WTC11 (cell line): ENCODE measurements at regions not wholly inside any gene's neighbourhood (a gene's known extent, or its start where the extent isn't known, plus 50 kb on each side); places are given as distances from the start of the nearest gene placed in this dataset.

Experiments
- ATAC-seq: fragments of 200-7000 bp; cut with Tn5 transposase; 2 replicates; pipeline ENCODE4 v1.10.0; 2021; ENCODE audit warnings: mild to moderate bottlenecking, moderate library complexity
- CTCF ChIA-PET: fragments of 300-600 bp; sonication (Branson Sonifier 250); formaldehyde crosslinking; loops from one replicate; lab custom pipeline; 2021; ENCODE audit warnings: antibody characterized with exemption; lab: Charles Lee
- POLR2A ChIA-PET: fragments of 350-600 bp; sonication (Branson Sonifier 250); formaldehyde crosslinking; loops from one replicate; lab custom pipeline; 2021; ENCODE audit warnings: antibody characterized with exemption; lab: Charles Lee
- DNase-seq: peaks from one replicate; pipeline ENCODE4 v3.0.0; 2021; ENCODE audit warnings: low spot score
- H3K27ac Mint-ChIP-seq: 2 replicates; pipeline ENCODE4 v1.8.0; 2021; ENCODE audit warnings: mixed read lengths
- H3K27me3 Mint-ChIP-seq: 2 replicates; pipeline ENCODE4 v1.8.0; 2021; ENCODE audit warnings: low read depth, mild to moderate bottlenecking, moderate library complexity, mixed read lengths
- H3K36me3 Mint-ChIP-seq: 2 replicates; pipeline ENCODE4 v1.8.0; 2021; ENCODE audit warnings: mixed read lengths
- H3K4me1 Mint-ChIP-seq: 2 replicates; pipeline ENCODE4 v1.8.0; 2022; ENCODE audit warnings: mixed read lengths
- H3K4me3 Mint-ChIP-seq: 2 replicates; pipeline ENCODE4 v1.8.0; 2021; ENCODE audit warnings: mild to moderate bottlenecking, moderate library complexity, mixed read lengths
- H3K9me3 Mint-ChIP-seq: 2 replicates; pipeline ENCODE4 v1.8.0; 2021; ENCODE audit warnings: mixed read lengths
- ARID4B ChIP-seq: sonication (generic); formaldehyde crosslinking; IDR thresholded peaks from 2 replicates; pipeline ENCODE4 v1.8.0; 2023; ENCODE audit warnings: missing genetic modification reagents, mild to moderate bottlenecking, borderline replicate concordance
- ATF3 ChIP-seq: sonication (generic); formaldehyde crosslinking; conservative IDR thresholded peaks from 2 replicates; pipeline ENCODE4 v1.8.1; 2022; ENCODE audit warnings: mild to moderate bottlenecking, missing genetic modification reagents
- ATF6 ChIP-seq: sonication (generic); formaldehyde crosslinking; IDR thresholded peaks from 2 replicates; pipeline ENCODE4 v1.8.1; 2023; ENCODE audit warnings: mild to moderate bottlenecking, missing genetic modification reagents
- CDX4 ChIP-seq: fragments of 250-450 bp; sonication (Bioruptor Pico); IDR thresholded peaks from 2 replicates; pipeline ENCODE4 v1.9.0; 2021; ENCODE audit warnings: moderate library complexity, mild to moderate bottlenecking, inconsistent platforms, borderline replicate concordance
- E2F1 ChIP-seq: sonication (generic); formaldehyde crosslinking; IDR thresholded peaks from 2 replicates; pipeline ENCODE4 v1.8.0; 2022; ENCODE audit warnings: mild to moderate bottlenecking, missing genetic modification reagents
- ELF4 ChIP-seq: sonication (generic); formaldehyde crosslinking; IDR thresholded peaks from 2 replicates; pipeline ENCODE4 v1.8.1; 2022; ENCODE audit warnings: low read depth, mild to moderate bottlenecking, moderate library complexity, missing genetic modification reagents
- ESRRA ChIP-seq: sonication (generic); formaldehyde crosslinking; IDR thresholded peaks from 2 replicates; pipeline ENCODE4 v1.8.1; 2022; ENCODE audit warnings: mild to moderate bottlenecking, missing genetic modification reagents, borderline replicate concordance
- GRHL2 ChIP-seq: fragments of 250-450 bp; sonication (Bioruptor Pico); IDR thresholded peaks from 2 replicates; pipeline ENCODE4 v1.8.0; 2022; ENCODE audit warnings: mild to moderate bottlenecking, moderate library complexity; ENCODE audit not compliant: insufficient replicate concordance, severe bottlenecking
- GTF2I ChIP-seq: fragments of 250-450 bp; sonication (Bioruptor Pico); conservative IDR thresholded peaks from 2 replicates; pipeline ENCODE4 v1.4.0; 2021; ENCODE audit warnings: mild to moderate bottlenecking
- IRF2 ChIP-seq: sonication (generic); formaldehyde crosslinking; IDR thresholded peaks from 2 replicates; pipeline ENCODE4 v1.8.0; 2022; ENCODE audit warnings: low read depth, missing genetic modification reagents, borderline replicate concordance
- JAZF1 ChIP-seq: fragments of 250-450 bp; sonication (Bioruptor Pico); IDR thresholded peaks from 2 replicates; pipeline ENCODE4 v1.9.0; 2021; ENCODE audit warnings: moderate library complexity, mild to moderate bottlenecking, inconsistent platforms
- MAX ChIP-seq: sonication (generic); formaldehyde crosslinking; IDR thresholded peaks from 2 replicates; pipeline ENCODE4 v1.8.0; 2022; ENCODE audit warnings: mild to moderate bottlenecking, missing genetic modification reagents
- NFATC4 ChIP-seq: fragments of 250-450 bp; sonication (Bioruptor Pico); IDR thresholded peaks from 2 replicates; pipeline ENCODE4 v1.9.0; 2021; ENCODE audit warnings: mild to moderate bottlenecking
- NFYB ChIP-seq: sonication (generic); formaldehyde crosslinking; conservative IDR thresholded peaks from 2 replicates; pipeline ENCODE4 v1.8.0; 2022; ENCODE audit warnings: low read depth, missing genetic modification reagents
- NR2C2 ChIP-seq: sonication (generic); formaldehyde crosslinking; IDR thresholded peaks from 2 replicates; pipeline ENCODE4 v1.8.0; 2022; ENCODE audit warnings: mild to moderate bottlenecking, missing genetic modification reagents
- OVOL2 ChIP-seq: fragments of 250-450 bp; sonication (Bioruptor Pico); IDR thresholded peaks from 2 replicates; pipeline ENCODE4 v1.9.0; 2021; ENCODE audit warnings: mild to moderate bottlenecking, borderline replicate concordance
- RORB ChIP-seq: fragments of 250-450 bp; sonication (Bioruptor Pico); IDR thresholded peaks from 2 replicates; pipeline ENCODE4 v1.9.0; 2021; ENCODE audit warnings: mild to moderate bottlenecking
- SOX15 ChIP-seq: fragments of 250-450 bp; sonication (Bioruptor Pico); IDR thresholded peaks from 2 replicates; pipeline ENCODE4 v1.9.0; 2021; ENCODE audit warnings: mild to moderate bottlenecking
- TCF7 ChIP-seq: sonication (generic); formaldehyde crosslinking; IDR thresholded peaks from 2 replicates; pipeline ENCODE4 v1.8.0; 2022; ENCODE audit warnings: mild to moderate bottlenecking, low read depth, missing genetic modification reagents, moderate library complexity
- USF1 ChIP-seq: sonication (generic); formaldehyde crosslinking; IDR thresholded peaks from 2 replicates; pipeline ENCODE4 v1.8.0; 2022; ENCODE audit warnings: mild to moderate bottlenecking, missing genetic modification reagents
- ZBTB43 ChIP-seq: sonication (generic); formaldehyde crosslinking; IDR thresholded peaks from 2 replicates; pipeline ENCODE4 v1.8.1; 2023; ENCODE audit warnings: mild to moderate bottlenecking, missing genetic modification reagents
- ZNF423 ChIP-seq: fragments of 250-450 bp; sonication (Bioruptor Pico); IDR thresholded peaks from 2 replicates; pipeline ENCODE4 v2.1.2; 2022; ENCODE audit warnings: mild to moderate bottlenecking, moderate library complexity

GRCh38 chr14:36065831-36066230, 110.7 kb downstream of the PTCSC3 start (continued):
- no peak for TF ChIP-seq JAZF1 (CRISPR knock-in tag)
- no peak for TF ChIP-seq NR2C2
- TF ChIP-seq ATF3 = no peak
- TF ChIP-seq SOX15 (CRISPR knock-in tag) = no peak

- CTCF ChIA-PET = interaction anchor here (2.3 kb wide), 1 partner anchor 10 kb away, joined by 18 read pairs; no protein-coding TSS in a partner anchor
- DNase-seq (no peak), ATAC-seq (no peak; the same call in 1 of the 2 replicates)
- peaks cover 3% of the 10 kb centered on the region; the same call in 1 of the 2 replicates for H3K4me1 Mint-ChIP-seq
- no peak overlapping the region for H3K27ac Mint-ChIP-seq
- no peaks in the 10 kb centered on the region for H3K36me3 Mint-ChIP-seq
- H3K9me3 Mint-ChIP-seq = no peaks in the 10 kb centered on the region
- TF ChIP-seq IRF2 (no peak), ZBTB43 (CRISPR knock-in tag) (no peak), CDX4 (CRISPR knock-in tag) (no peak)
- TF ChIP-seq, all 79 proteins: peak for 0
- H3K27me3 Mint-ChIP-seq = no peaks in the 10 kb centered on the region
- POLR2A ChIA-PET = no interaction called here
- H3K4me3 Mint-ChIP-seq = no peak overlapping the region
Measured at GRCh38 chr14:36059531-36059930, 117.0 kb downstream of the PTCSC3 start.

- Mint-ChIP-seq H3K27ac (no peak overlapping the region), H3K4me3 (no peak overlapping the region), H3K9me3 (no peaks in the 10 kb centered on the region), H3K36me3 (no peaks in the 10 kb centered on the region), H3K27me3 (no peaks in the 10 kb centered on the region; the same call in 1 of the 2 replicates), H3K4me1 (peaks cover 3% of the 10 kb centered on the region; the same call in 1 of the 2 replicates)
- DNase-seq (no peak), ATAC-seq (no peak)
- ChIA-PET CTCF (interaction anchor here (1.0 to 1.4 kb wide), 2 partner anchors 10 to 12 kb away, joined by 3 to 13 read pairs; no protein-coding TSS in a partner anchor), POLR2A (no interaction called here)
- TF ChIP-seq RORB (CRISPR knock-in tag) = no peak
- TF ChIP-seq MAX (CRISPR knock-in tag) = no peak
- no peak for TF ChIP-seq GTF2I (CRISPR knock-in tag)
- no peak for TF ChIP-seq ESRRA (CRISPR knock-in tag)
- TF ChIP-seq NFYB = no peak
- TF ChIP-seq E2F1 (CRISPR knock-in tag) = no peak
- no peak for TF ChIP-seq OVOL2
- no peak for TF ChIP-seq GRHL2
- no peak for TF ChIP-seq ZNF423 (CRISPR knock-in tag)
- no peak for TF ChIP-seq ELF4
- TF ChIP-seq USF1 (CRISPR knock-in tag) = no peak
- no peak for TF ChIP-seq ATF6 (CRISPR knock-in tag)
- no peak for TF ChIP-seq NFATC4 (CRISPR knock-in tag)
- TF ChIP-seq ARID4B (CRISPR knock-in tag) = no peak
- TF ChIP-seq TCF7 (CRISPR knock-in tag) = no peak
Measured at GRCh38 chr14:36057452-36058116, 118.9 kb downstream of the PTCSC3 start.
